Activated CD8-positive, alpha-beta T cell treated with anti-CD3 and anti-CD28 coated beads for 36 hours (primary cell): ENCODE measurements at regions not wholly inside any gene's neighbourhood (a gene's known extent, or its start where the extent isn't known, plus 50 kb on each side); places are given as distances from the start of the nearest gene placed in this dataset.

Source experiments
- ATAC-seq: fragments of 200-7000 bp; cut with Tn5 transposase; one replicate; pipeline ENCODE4 v1.10.0; 2021; ENCODE audit warnings: mild to moderate bottlenecking, moderate library complexity
- CTCF ChIA-PET: fragments of 350-600 bp; sonication (Branson Sonifier 250); formaldehyde crosslinking; loops from one replicate; lab custom pipeline; 2021; ENCODE audit warnings: antibody characterized with exemption; lab: Charles Lee
- POLR2A ChIA-PET: fragments of 350-600 bp; sonication (Branson Sonifier 250); formaldehyde crosslinking; loops from one replicate; lab custom pipeline; 2021; ENCODE audit warnings: antibody characterized with exemption; lab: Charles Lee
- DNase-seq: peaks from one replicate; pipeline ENCODE4 v3.0.0-alpha.2; 2020
- H3K27ac Mint-ChIP-seq: one replicate; pipeline ENCODE4 v1.8.0; 2021; ENCODE audit warnings: mild to moderate bottlenecking, mixed read lengths
- H3K27me3 Mint-ChIP-seq: one replicate; pipeline ENCODE4 v1.8.0; 2021; ENCODE audit warnings: mixed read lengths
- H3K36me3 Mint-ChIP-seq: one replicate; pipeline ENCODE4 v1.8.0; 2021; ENCODE audit warnings: low read depth, mixed read lengths
- H3K4me1 Mint-ChIP-seq: one replicate; pipeline ENCODE4 v1.8.0; 2021; ENCODE audit warnings: low read depth, mixed read lengths
- H3K4me3 Mint-ChIP-seq: one replicate; pipeline ENCODE4 v1.8.0; 2021; ENCODE audit warnings: mild to moderate bottlenecking, moderate library complexity, mixed read lengths
- H3K9me3 Mint-ChIP-seq: one replicate; pipeline ENCODE4 v1.8.0; 2021; ENCODE audit warnings: mixed read lengths
- intact Hi-C: fragments of 100-400 bp; cut with micrococcal nuclease; formaldehyde crosslinking; loops from one replicate; pipeline ENCODE4 v1.10.0; 2022
- TF ChIP-seq, protein P1 (sequence below): fragments of 200-600 bp; IDR thresholded peaks from one replicate; pipeline ENCODE4 v1.8.0; 2022; ENCODE audit warnings: antibody characterized with exemption, mild to moderate bottlenecking

DNA sequence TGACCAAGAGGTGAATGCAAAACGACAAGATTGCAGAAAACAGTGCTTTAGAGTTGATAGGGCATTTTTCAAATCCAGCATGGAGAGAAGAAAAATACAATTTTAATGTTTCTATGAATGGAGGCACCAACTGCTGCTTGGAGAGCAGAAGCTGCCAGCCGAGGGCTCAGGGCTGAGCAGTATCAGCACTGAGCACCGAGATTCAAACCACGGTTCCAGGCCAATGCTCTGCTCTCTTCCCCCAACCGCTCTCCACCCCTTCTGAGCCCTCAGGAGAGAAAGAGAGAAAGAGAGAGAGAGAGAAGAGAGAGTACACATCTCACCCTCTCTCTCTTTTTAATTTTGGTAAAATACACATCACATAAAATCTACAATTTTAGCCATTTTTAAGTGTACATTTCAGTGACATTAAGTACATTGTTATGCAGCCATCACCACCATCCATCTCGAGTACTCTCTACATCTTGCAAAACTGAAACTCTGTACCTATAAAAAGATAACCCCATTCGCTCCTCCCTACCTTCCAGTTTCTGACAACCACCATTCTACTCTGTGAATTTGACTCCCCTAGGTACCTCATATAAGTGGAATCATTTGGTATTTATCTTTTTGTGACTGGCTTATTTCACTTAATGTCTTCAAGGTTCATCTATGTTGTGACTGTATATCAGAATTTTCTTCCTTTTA lies 333.3 kb downstream of the MIAT start:
- ATAC-seq (no peak), DNase-seq (no peak)
- TF ChIP-seq, protein P1, sequence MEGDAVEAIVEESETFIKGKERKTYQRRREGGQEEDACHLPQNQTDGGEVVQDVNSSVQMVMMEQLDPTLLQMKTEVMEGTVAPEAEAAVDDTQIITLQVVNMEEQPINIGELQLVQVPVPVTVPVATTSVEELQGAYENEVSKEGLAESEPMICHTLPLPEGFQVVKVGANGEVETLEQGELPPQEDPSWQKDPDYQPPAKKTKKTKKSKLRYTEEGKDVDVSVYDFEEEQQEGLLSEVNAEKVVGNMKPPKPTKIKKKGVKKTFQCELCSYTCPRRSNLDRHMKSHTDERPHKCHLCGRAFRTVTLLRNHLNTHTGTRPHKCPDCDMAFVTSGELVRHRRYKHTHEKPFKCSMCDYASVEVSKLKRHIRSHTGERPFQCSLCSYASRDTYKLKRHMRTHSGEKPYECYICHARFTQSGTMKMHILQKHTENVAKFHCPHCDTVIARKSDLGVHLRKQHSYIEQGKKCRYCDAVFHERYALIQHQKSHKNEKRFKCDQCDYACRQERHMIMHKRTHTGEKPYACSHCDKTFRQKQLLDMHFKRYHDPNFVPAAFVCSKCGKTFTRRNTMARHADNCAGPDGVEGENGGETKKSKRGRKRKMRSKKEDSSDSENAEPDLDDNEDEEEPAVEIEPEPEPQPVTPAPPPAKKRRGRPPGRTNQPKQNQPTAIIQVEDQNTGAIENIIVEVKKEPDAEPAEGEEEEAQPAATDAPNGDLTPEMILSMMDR = no peak
- ChIA-PET POLR2A (no interaction called here), CTCF (no interaction called here)
- H3K4me1 Mint-ChIP-seq = no peaks in the 10 kb centered on the region
- no peak overlapping the region for H3K4me3 Mint-ChIP-seq
- H3K36me3 Mint-ChIP-seq = no peaks in the 10 kb centered on the region
- no peaks in the 10 kb centered on the region for H3K9me3 Mint-ChIP-seq
- intact Hi-C loops = no loop called here
- no peaks in the 10 kb centered on the region for H3K27me3 Mint-ChIP-seq
- H3K27ac Mint-ChIP-seq = no peak overlapping the region

DNA sequence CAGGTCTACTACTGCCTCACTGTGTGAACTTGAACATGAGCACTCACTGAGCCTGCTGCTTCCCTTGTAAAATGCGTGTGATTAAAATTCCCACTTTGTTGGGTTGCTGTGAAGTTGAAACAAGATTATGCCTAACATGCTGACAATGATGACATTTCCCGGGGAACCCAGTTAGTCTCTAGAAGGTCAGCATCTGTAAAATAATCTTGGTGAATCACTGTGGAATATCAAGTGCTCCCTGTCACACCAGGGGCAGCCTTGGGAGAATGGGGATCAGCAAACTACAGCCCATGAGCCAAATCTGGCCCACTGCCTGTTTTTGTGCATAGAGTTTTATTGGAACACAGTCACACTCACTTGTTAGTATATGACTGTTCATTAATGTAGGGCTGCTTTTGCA lies 335.2 kb downstream of the MIAT start:
- H3K4me3 Mint-ChIP-seq = no peak overlapping the region
- intact Hi-C loops = no loop called here
- no peak overlapping the region for H3K27ac Mint-ChIP-seq
- no peaks in the 10 kb centered on the region for H3K27me3 Mint-ChIP-seq
- ATAC-seq = no peak
- CTCF ChIA-PET = no interaction called here
- TF ChIP-seq, protein P1 = no peak
- H3K4me1 Mint-ChIP-seq = no peaks in the 10 kb centered on the region
- no peaks in the 10 kb centered on the region for H3K36me3 Mint-ChIP-seq
- H3K9me3 Mint-ChIP-seq = no peaks in the 10 kb centered on the region
- POLR2A ChIA-PET = no interaction called here
- no peak for DNase-seq

DNA sequence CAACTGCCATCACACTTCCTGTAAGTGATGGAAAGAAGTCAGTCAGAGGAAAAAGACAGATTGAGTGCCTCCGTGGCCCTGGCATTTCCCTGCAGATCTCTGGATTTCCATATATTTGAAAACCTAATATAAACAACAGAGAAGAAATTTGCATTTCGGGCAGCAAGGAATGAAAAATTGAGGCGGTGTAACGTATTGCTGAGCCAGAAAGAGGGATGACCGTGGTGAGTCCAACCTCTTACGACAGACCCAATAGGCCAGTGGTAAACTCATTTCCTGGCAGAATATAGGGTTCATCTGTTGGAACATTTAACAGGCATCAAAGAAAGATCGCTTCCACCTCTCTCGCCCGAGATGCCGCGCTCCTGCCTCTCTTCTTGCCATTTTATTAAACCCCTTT lies 336.5 kb downstream of the MIAT start:
- CTCF ChIA-PET = no interaction called here
- TF ChIP-seq, protein P1 = no peak
- Mint-ChIP-seq H3K27me3 (no peaks in the 10 kb centered on the region), H3K9me3 (no peaks in the 10 kb centered on the region), H3K4me1 (no peaks in the 10 kb centered on the region), H3K4me3 (no peak overlapping the region), H3K36me3 (no peaks in the 10 kb centered on the region), H3K27ac (no peak overlapping the region)
- ATAC-seq = no peak
- intact Hi-C loops = no loop called here
- no peak for DNase-seq
- POLR2A ChIA-PET = no interaction called here

DNA sequence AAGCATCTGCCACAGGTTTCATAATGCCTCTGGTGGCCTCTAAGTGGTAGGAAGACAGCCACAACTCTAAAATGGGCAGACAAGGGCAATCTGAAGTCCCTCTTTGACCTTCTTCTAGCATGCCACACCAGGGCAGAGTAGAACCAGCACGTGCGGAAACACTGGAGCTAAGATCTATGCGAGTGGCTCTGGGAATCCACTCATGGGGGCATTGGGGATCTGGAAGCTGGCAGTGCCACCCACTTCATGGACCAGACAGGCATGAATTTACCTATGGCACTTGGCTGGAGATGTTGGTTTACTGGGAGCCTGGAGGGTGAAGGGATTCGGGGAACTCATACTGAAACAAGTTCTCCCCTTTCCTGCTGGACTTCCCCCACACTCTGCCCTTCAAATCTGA lies 337.4 kb downstream of the MIAT start:
- Mint-ChIP-seq H3K9me3 (no peaks in the 10 kb centered on the region), H3K27ac (no peak overlapping the region), H3K4me1 (no peaks in the 10 kb centered on the region), H3K4me3 (no peak overlapping the region), H3K36me3 (no peaks in the 10 kb centered on the region), H3K27me3 (no peaks in the 10 kb centered on the region)
- ATAC-seq (no peak), DNase-seq (no peak)
- TF ChIP-seq, protein P1 = no peak
- intact Hi-C loops = no loop called here
- ChIA-PET CTCF (no interaction called here), POLR2A (no interaction called here)

DNA sequence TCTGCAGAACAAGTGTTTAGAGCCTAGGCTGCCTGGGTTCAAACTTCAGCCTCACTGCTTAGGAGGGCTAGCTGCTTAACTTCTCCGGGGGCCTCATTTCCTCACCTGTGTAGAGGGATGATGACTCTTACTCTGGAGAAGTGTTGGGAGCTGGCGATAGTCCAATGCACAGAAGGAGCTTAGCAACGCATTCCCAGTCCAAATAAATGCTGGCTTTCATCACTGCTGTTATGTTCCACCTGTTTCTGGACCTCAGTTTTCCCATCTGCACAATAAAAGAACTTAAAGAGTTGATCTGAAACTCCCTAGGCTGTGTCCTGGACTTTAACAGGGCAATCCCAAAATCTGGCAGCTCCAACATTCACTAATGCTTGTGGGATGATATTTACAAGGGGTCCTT lies 337.8 kb downstream of the MIAT start:
- H3K4me1 Mint-ChIP-seq = no peaks in the 10 kb centered on the region
- no peaks in the 10 kb centered on the region for H3K9me3 Mint-ChIP-seq
- intact Hi-C loops = no loop called here
- CTCF ChIA-PET = no interaction called here
- ATAC-seq (no peak), DNase-seq (no peak)
- no peaks in the 10 kb centered on the region for H3K27me3 Mint-ChIP-seq
- H3K27ac Mint-ChIP-seq = no peak overlapping the region
- H3K36me3 Mint-ChIP-seq = no peaks in the 10 kb centered on the region
- H3K4me3 Mint-ChIP-seq = no peak overlapping the region
- POLR2A ChIA-PET = no interaction called here
- TF ChIP-seq, protein P1 = no peak
